GM12878 (cell line): ENCODE measurements at regions not wholly inside any gene's neighbourhood (a gene's known extent, or its start where the extent isn't known, plus 50 kb on each side); places are given as distances from the start of the nearest gene placed in this dataset.

Experiments
- EZH2 ChIP-seq: IDR thresholded peaks from 2 replicates; pipeline ENCODE4 v1.6.1; 2012; ENCODE audit warnings: low read depth, mild to moderate bottlenecking, control low read depth, inconsistent platforms, low read length, borderline replicate concordance; ENCODE audit not compliant: control insufficient read depth
- GATAD2B ChIP-seq: fragments of 450-650 bp; conservative IDR thresholded peaks from 2 replicates; pipeline ENCODE4 v1.6.1; 2017; ENCODE audit warnings: low read depth, mild to moderate bottlenecking, moderate library complexity
- HDGF ChIP-seq: fragments of 450-650 bp; IDR thresholded peaks from 2 replicates; pipeline ENCODE4 v1.6.1; 2016; ENCODE audit warnings: antibody characterized with exemption
- TF ChIP-seq, protein P1 (sequence below), 3 experiments: IDR thresholded peaks in 2 of 3; conservative IDR thresholded peaks in 1 of 3; 2 replicates each; pipeline ENCODE4 v1.5.1; 2011; ENCODE audit warnings: low read depth in 3 of 3, low read length in 3 of 3, mild to moderate bottlenecking in 3 of 3, control low read depth in 2 of 3, moderate library complexity in 2 of 3, inconsistent platforms in 1 of 3, mixed read lengths in 1 of 3; ENCODE audit not compliant: control insufficient read depth in 2 of 3, insufficient read depth in 1 of 3; ENCODE audit errors: extremely low read depth in 1 of 3

DNA sequence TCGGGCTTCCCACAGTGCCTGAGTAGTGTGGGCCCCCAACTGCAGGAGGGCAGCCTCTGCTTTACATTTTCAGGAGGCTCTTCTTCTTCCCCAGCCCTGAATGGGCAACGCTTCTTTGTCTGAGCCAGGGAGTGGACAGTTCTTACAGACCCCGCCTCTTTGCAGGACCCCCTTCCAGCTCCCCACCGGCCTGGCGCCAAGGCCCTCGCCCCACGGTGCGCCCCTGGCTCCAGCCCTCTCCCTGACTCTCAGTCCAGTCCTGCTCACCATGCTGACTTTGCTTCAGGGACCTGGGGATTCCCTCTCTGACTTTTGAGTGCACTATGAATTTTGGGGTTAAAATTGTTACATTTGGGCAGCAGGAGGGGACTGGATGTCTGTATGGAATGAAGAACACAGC is 123.8 kb downstream of the HSD17B3 start:
- TF ChIP-seq HDGF, result no peak
- TF ChIP-seq, protein P1, sequence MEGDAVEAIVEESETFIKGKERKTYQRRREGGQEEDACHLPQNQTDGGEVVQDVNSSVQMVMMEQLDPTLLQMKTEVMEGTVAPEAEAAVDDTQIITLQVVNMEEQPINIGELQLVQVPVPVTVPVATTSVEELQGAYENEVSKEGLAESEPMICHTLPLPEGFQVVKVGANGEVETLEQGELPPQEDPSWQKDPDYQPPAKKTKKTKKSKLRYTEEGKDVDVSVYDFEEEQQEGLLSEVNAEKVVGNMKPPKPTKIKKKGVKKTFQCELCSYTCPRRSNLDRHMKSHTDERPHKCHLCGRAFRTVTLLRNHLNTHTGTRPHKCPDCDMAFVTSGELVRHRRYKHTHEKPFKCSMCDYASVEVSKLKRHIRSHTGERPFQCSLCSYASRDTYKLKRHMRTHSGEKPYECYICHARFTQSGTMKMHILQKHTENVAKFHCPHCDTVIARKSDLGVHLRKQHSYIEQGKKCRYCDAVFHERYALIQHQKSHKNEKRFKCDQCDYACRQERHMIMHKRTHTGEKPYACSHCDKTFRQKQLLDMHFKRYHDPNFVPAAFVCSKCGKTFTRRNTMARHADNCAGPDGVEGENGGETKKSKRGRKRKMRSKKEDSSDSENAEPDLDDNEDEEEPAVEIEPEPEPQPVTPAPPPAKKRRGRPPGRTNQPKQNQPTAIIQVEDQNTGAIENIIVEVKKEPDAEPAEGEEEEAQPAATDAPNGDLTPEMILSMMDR (IDR thresholded peaks at IDR 0.05 in 2 of 3, conservative IDR thresholded peaks at IDR 0.05 in 1 of 3; ENCODE audit: control insufficient read depth in 2 of 3, extremely low read depth in 1 of 3, insufficient read depth in 1 of 3, low read depth in 3 of 3, low read length in 3 of 3), result no peak
- no peak for TF ChIP-seq GATAD2B
- TF ChIP-seq EZH2, result no peak
